Mesothelial cell of epicardium (in vitro differentiated cells): ENCODE measurements at regions not wholly inside any gene's neighbourhood (a gene's known extent, or its start where the extent isn't known, plus 50 kb on each side); places are given as distances from the start of the nearest gene placed in this dataset.
A peak's percentile ranks its signal among the peaks of the same experiment; 100 is the strongest.

ENCODE experiments used
- DNase-seq, 2 experiments: peaks; one replicate each; pipeline ENCODE4 v3.0.0; 2021; ENCODE audit warnings: low spot score in 2 of 2; ENCODE audit not compliant: unreplicated experiment in 2 of 2
- H3K27ac Mint-ChIP-seq: 2 replicates; pipeline ENCODE4 v1.8.0; 2021; ENCODE audit warnings: mixed read lengths
- H3K27me3 Mint-ChIP-seq: 2 replicates; pipeline ENCODE4 v1.8.0; 2021; ENCODE audit warnings: low read depth, mixed read lengths
- H3K36me3 Mint-ChIP-seq: 2 replicates; pipeline ENCODE4 v1.8.0; 2021; ENCODE audit warnings: mixed read lengths
- H3K4me1 Mint-ChIP-seq: 2 replicates; pipeline ENCODE4 v1.8.0; 2021; ENCODE audit warnings: mixed read lengths
- H3K4me3 Mint-ChIP-seq: 2 replicates; pipeline ENCODE4 v1.8.0; 2021; ENCODE audit warnings: mild to moderate bottlenecking, moderate library complexity, mixed read lengths
- H3K9me3 Mint-ChIP-seq: 2 replicates; pipeline ENCODE4 v1.8.0; 2021; ENCODE audit warnings: mixed read lengths
- CTCF ChIP-seq: fragments of 200-600 bp; sonication (generic); IDR thresholded peaks from one replicate; pipeline ENCODE4 v1.5.0; 2021; ENCODE audit warnings: antibody characterized with exemption; ENCODE audit not compliant: unreplicated experiment

- Mint-ChIP-seq H3K27me3 (no peaks in the 10 kb centered on the region), H3K4me3 (no peak overlapping the region), H3K36me3 (no peaks in the 10 kb centered on the region), H3K9me3 (peaks cover 10% of the 10 kb centered on the region), H3K27ac (peak overlapping the region; percentile 43), H3K4me1 (peaks cover 15% of the 10 kb centered on the region)
- no peak for DNase-seq
- TF ChIP-seq CTCF, result no peak
Measured at GRCh38 chr5:68592351-68592750, 376.8 kb downstream of the PIK3R1 start.

GRCh38 chr5:68593211-68593671, 377.7 kb downstream of the PIK3R1 start:
- Mint-ChIP-seq H3K27ac (peak overlapping the region; percentile 43), H3K4me1 (peaks cover 15% of the 10 kb centered on the region), H3K36me3 (no peaks in the 10 kb centered on the region), H3K4me3 (no peak overlapping the region), H3K9me3 (peaks cover 10% of the 10 kb centered on the region), H3K27me3 (no peaks in the 10 kb centered on the region)
- TF ChIP-seq CTCF, result no peak
- DNase-seq, result no peak

- no peak for DNase-seq
- H3K4me1 Mint-ChIP-seq, result no peaks in the 10 kb centered on the region
- no peak overlapping the region for H3K27ac Mint-ChIP-seq
- H3K9me3 Mint-ChIP-seq, result peaks cover 56% of the 10 kb centered on the region
- peaks cover 2% of the 10 kb centered on the region for H3K27me3 Mint-ChIP-seq
- no peak overlapping the region for H3K4me3 Mint-ChIP-seq
- H3K36me3 Mint-ChIP-seq, result peaks cover 24% of the 10 kb centered on the region
- no peak for TF ChIP-seq CTCF
Measured at GRCh38 chr5:68612972-68613371, 397.4 kb downstream of the PIK3R1 start.

- no peaks in the 10 kb centered on the region for H3K4me1 Mint-ChIP-seq
Measured at GRCh38 chr5:68618501-68618900, 402.9 kb downstream of the PIK3R1 start.

GRCh38 chr5:68627001-68627400, 411.4 kb downstream of the PIK3R1 start:
- no peaks in the 10 kb centered on the region for H3K36me3 Mint-ChIP-seq
- H3K27me3 Mint-ChIP-seq, result peaks cover 1% of the 10 kb centered on the region
- TF ChIP-seq CTCF, result no peak
- no peak overlapping the region for H3K4me3 Mint-ChIP-seq
- H3K9me3 Mint-ChIP-seq, result peaks cover 9% of the 10 kb centered on the region
- H3K27ac Mint-ChIP-seq, result no peak overlapping the region
- DNase-seq, result no peak
- no peaks in the 10 kb centered on the region for H3K4me1 Mint-ChIP-seq

More at GRCh38 chr5:68618501-68618900, 402.9 kb downstream of the PIK3R1 start:
- no peak for DNase-seq
- peaks cover 17% of the 10 kb centered on the region for H3K9me3 Mint-ChIP-seq
- no peak for TF ChIP-seq CTCF
- H3K36me3 Mint-ChIP-seq, result peaks cover 3% of the 10 kb centered on the region
- no peak overlapping the region for H3K27ac Mint-ChIP-seq
- peaks cover 2% of the 10 kb centered on the region for H3K27me3 Mint-ChIP-seq
- no peak overlapping the region for H3K4me3 Mint-ChIP-seq
